ENCODE measurements at regions not wholly inside any gene's neighbourhood (a gene's known extent, or its start where the extent isn't known, plus 50 kb on each side); places are given as distances from the start of the nearest gene placed in this dataset.
"Not testable (repeated sequence)": the region's sequence is repeated elsewhere in the genome, so short reads cannot be mapped to it uniquely, and the experiment has no call there.

GRCh38 chr1:101409102-101409501, 172.3 kb downstream of the S1PR1 start:
- Histone ChIP-seq H3K9ac (no peak overlapping the region), H3K4me3 (no peak overlapping the region), H3K4me1 (no peaks in the 10 kb centered on the region), H3K4me2 (no peak overlapping the region), H4K20me1 (ENCODE audit: low read depth) (no peaks in the 10 kb centered on the region), H3K27me3 (no peaks in the 10 kb centered on the region), H3K9me3 (ENCODE audit: low read depth) (no peaks in the 10 kb centered on the region), H2AFZ (replicated peaks) (no peak overlapping the region), H3K36me3 (no peaks in the 10 kb centered on the region), H3F3A (ENCODE audit: low read depth) (no peaks in the 10 kb centered on the region), H3K79me2 (ENCODE audit: low read depth) (no peaks in the 10 kb centered on the region), H3K27ac (no peak overlapping the region)
- H3K9me3 Mint-ChIP-seq = peaks cover 17% of the 10 kb centered on the region
- DNase-seq (ENCODE audit: low spot score) = no peak
- H3K4me3 Mint-ChIP-seq = no peak overlapping the region
- H3K27me3 Mint-ChIP-seq (ENCODE audit: insufficient read depth, low read depth) = peaks cover 3% of the 10 kb centered on the region
- no peaks in the 10 kb centered on the region for H3K36me3 Mint-ChIP-seq
- no peak overlapping the region for H3K27ac Mint-ChIP-seq
- TF ChIP-seq EZH2phosphoT487 (IDR thresholded peaks at IDR 0.05) (no peak), CTCF (IDR thresholded peaks at IDR 0.05) (no peak), EZH2 (IDR thresholded peaks at IDR 0.05) (no peak)
- peaks cover 5% of the 10 kb centered on the region for H3K4me1 Mint-ChIP-seq

GRCh38 chr1:101410048-101410878, 173.4 kb downstream of the S1PR1 start:
- Histone ChIP-seq H3K9ac (no peak overlapping the region), H3K79me2 (ENCODE audit: low read depth) (no peaks in the 10 kb centered on the region), H3K9me3 (ENCODE audit: low read depth) (no peaks in the 10 kb centered on the region), H3K27ac (no peak overlapping the region), H3K4me2 (no peak overlapping the region), H3K4me1 (no peaks in the 10 kb centered on the region), H3K4me3 (no peak overlapping the region), H2AFZ (replicated peaks) (peak overlapping the region; percentile 50), H3K27me3 (no peaks in the 10 kb centered on the region), H3K36me3 (no peaks in the 10 kb centered on the region), H4K20me1 (ENCODE audit: low read depth) (no peaks in the 10 kb centered on the region), H3F3A (ENCODE audit: low read depth) (no peaks in the 10 kb centered on the region)
- H3K4me3 Mint-ChIP-seq = no peak overlapping the region
- H3K27ac Mint-ChIP-seq = peak overlapping the region; percentile 54
- H3K9me3 Mint-ChIP-seq = peaks cover 17% of the 10 kb centered on the region
- no peak for DNase-seq (ENCODE audit: low spot score)
- peaks cover 5% of the 10 kb centered on the region for H3K4me1 Mint-ChIP-seq
- H3K27me3 Mint-ChIP-seq (ENCODE audit: insufficient read depth, low read depth) = peaks cover 3% of the 10 kb centered on the region
- TF ChIP-seq EZH2 (IDR thresholded peaks at IDR 0.05) (no peak), EZH2phosphoT487 (IDR thresholded peaks at IDR 0.05) (no peak), CTCF (IDR thresholded peaks at IDR 0.05) (no peak)
- H3K36me3 Mint-ChIP-seq = no peaks in the 10 kb centered on the region

GRCh38 chr1:101420406-101420805, 183.6 kb downstream of the S1PR1 start:
- no peaks in the 10 kb centered on the region for H3K9me3 ChIP-seq (ENCODE audit: low read depth)
- H3F3A ChIP-seq (ENCODE audit: low read depth) = no peaks in the 10 kb centered on the region
- Mint-ChIP-seq H3K27me3 (ENCODE audit: insufficient read depth, low read depth) (no peaks in the 10 kb centered on the region), H3K4me1 (peaks cover 13% of the 10 kb centered on the region), H3K4me3 (no peak overlapping the region), H3K27ac (no peak overlapping the region), H3K9me3 (peaks cover 23% of the 10 kb centered on the region), H3K36me3 (no peaks in the 10 kb centered on the region)
- H3K27me3 ChIP-seq = no peaks in the 10 kb centered on the region
- H3K36me3 ChIP-seq = no peaks in the 10 kb centered on the region
- no peak overlapping the region for H3K4me2 ChIP-seq
- no peaks in the 10 kb centered on the region for H4K20me1 ChIP-seq (ENCODE audit: low read depth)
- no peak overlapping the region for H2AFZ ChIP-seq (replicated peaks)
- H3K9ac ChIP-seq = no peak overlapping the region
- H3K4me1 ChIP-seq = no peaks in the 10 kb centered on the region
- H3K27ac ChIP-seq = no peak overlapping the region
- no peak for TF ChIP-seq EZH2phosphoT487 (IDR thresholded peaks at IDR 0.05)
- no peak for TF ChIP-seq CTCF (IDR thresholded peaks at IDR 0.05)
- no peak for TF ChIP-seq EZH2 (IDR thresholded peaks at IDR 0.05)
- no peaks in the 10 kb centered on the region for H3K79me2 ChIP-seq (ENCODE audit: low read depth)
- peak; percentile 7 for DNase-seq (ENCODE audit: low spot score)
- no peak overlapping the region for H3K4me3 ChIP-seq

- peaks cover 31% of the 10 kb centered on the region for H3K9me3 Mint-ChIP-seq
- H2AFZ ChIP-seq (replicated peaks); H3K4me1 Mint-ChIP-seq; H3K9me3 ChIP-seq (ENCODE audit: low read depth); H3K4me2 ChIP-seq; H3K4me3 Mint-ChIP-seq; H3K4me1 ChIP-seq; H3K36me3 ChIP-seq; H3K36me3 Mint-ChIP-seq; H3K27me3 Mint-ChIP-seq (ENCODE audit: insufficient read depth, low read depth); H3K27me3 ChIP-seq; H3F3A ChIP-seq (ENCODE audit: low read depth); H3K27ac Mint-ChIP-seq; DNase-seq (ENCODE audit: low spot score); H4K20me1 ChIP-seq (ENCODE audit: low read depth); H3K9ac ChIP-seq; H3K27ac ChIP-seq; H3K4me3 ChIP-seq; H3K79me2 ChIP-seq (ENCODE audit: low read depth): not testable (repeated sequence)
Measured at GRCh38 chr1:101428083-101428482, 191.3 kb downstream of the S1PR1 start.

All from neural progenitor cell (in vitro differentiated cells).